ENCODE measurements at regions not wholly inside any gene's neighbourhood (a gene's known extent, or its start where the extent isn't known, plus 50 kb on each side); places are given as distances from the start of the nearest gene placed in this dataset.

DNA sequence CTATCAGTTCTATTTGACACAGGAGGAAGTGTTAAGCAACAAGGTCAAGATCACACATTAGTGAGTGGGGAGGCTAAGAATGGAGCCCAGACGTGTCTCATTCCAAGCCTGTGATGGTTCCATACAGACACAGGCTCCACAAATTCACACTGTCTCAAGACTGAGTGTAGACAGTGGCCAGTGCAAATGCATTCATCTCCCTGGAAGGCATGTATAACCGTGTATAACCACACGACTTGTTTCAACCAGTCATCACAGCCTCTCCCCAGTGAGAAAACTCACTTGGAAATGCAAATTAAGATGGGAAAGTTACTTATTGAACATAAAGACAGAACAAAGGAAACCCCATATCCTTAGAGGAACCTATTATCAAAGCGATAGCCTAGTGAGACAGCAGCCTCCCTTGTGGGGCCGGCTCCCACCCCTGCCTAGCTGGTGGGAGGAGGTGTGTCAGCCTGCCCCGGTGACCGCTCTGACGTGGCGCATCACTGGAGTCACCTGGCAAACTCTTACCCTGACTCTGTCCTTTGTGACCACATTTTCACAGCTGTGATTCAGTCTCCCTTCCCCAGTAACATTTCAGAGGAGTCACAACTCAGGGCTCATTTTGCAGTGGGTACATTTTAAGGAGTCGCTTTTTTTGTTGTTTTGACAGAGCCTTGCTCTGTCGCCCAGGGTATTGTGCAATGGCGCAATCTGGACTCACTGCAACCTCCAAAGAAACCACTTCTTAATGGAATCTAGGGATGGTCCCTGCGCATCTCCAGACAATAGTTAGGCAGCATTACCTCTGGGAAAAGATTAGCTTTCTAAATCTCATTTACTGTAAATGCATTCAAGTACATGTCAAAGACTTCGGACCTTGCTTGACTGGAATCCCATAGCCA, 126.6 kb upstream of the PARD3 start:
- TF ChIP-seq, protein P1, sequence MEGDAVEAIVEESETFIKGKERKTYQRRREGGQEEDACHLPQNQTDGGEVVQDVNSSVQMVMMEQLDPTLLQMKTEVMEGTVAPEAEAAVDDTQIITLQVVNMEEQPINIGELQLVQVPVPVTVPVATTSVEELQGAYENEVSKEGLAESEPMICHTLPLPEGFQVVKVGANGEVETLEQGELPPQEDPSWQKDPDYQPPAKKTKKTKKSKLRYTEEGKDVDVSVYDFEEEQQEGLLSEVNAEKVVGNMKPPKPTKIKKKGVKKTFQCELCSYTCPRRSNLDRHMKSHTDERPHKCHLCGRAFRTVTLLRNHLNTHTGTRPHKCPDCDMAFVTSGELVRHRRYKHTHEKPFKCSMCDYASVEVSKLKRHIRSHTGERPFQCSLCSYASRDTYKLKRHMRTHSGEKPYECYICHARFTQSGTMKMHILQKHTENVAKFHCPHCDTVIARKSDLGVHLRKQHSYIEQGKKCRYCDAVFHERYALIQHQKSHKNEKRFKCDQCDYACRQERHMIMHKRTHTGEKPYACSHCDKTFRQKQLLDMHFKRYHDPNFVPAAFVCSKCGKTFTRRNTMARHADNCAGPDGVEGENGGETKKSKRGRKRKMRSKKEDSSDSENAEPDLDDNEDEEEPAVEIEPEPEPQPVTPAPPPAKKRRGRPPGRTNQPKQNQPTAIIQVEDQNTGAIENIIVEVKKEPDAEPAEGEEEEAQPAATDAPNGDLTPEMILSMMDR (conservative IDR thresholded peaks at IDR 0.05; ENCODE audit: low read depth, low read length): no peak
- no peak for TF ChIP-seq EZH2 (IDR thresholded peaks at IDR 0.05; ENCODE audit: borderline replicate concordance, low read depth, low read length, poor library complexity, severe bottlenecking)
